ENCODE measurements at regions not wholly inside any gene's neighbourhood (a gene's known extent, or its start where the extent isn't known, plus 50 kb on each side); places are given as distances from the start of the nearest gene placed in this dataset.

GRCh38 chr22:44368611-44369292, 56.0 kb upstream of the SHISAL1 start:
- no peak for DNase-seq (ENCODE audit: low spot score)

- DNase-seq (ENCODE audit: low spot score) = no peak
Observed at GRCh38 chr22:44366372-44367300, 53.9 kb upstream of the SHISAL1 start.

- DNase-seq (ENCODE audit: low spot score) = no peak
Observed at GRCh38 chr22:44365832-44366231, 53.1 kb upstream of the SHISAL1 start.

- DNase-seq (ENCODE audit: low spot score) = no peak
Observed at GRCh38 chr22:44365191-44365590, 52.4 kb upstream of the SHISAL1 start.

- no peak for DNase-seq (ENCODE audit: low spot score)
Observed at GRCh38 chr22:44364751-44365130, 52.0 kb upstream of the SHISAL1 start.

- no peak for DNase-seq (ENCODE audit: low spot score)
Observed at GRCh38 chr22:44363980-44364750, 51.4 kb upstream of the SHISAL1 start.

- DNase-seq (ENCODE audit: low spot score) = peak; percentile 91
Observed at GRCh38 chr22:44363013-44363979, 50.5 kb upstream of the SHISAL1 start.

GRCh38 chr22:44362249-44363012, 49.7 kb upstream of the SHISAL1 start:
- DNase-seq (ENCODE audit: low spot score) = no peak

Data from AG20443 (cell line).